ENCODE measurements at regions not wholly inside any gene's neighbourhood (a gene's known extent, or its start where the extent isn't known, plus 50 kb on each side); places are given as distances from the start of the nearest gene placed in this dataset.

GRCh38 chr18:51656249-51656648 is 458.8 kb upstream of the MEX3C start:
- H3K9me3 ChIP-seq = no peaks in the 10 kb centered on the region
- no peak for TF ChIP-seq POLR2A (IDR thresholded peaks at IDR 0.05)
- TF ChIP-seq CTCF (IDR thresholded peaks at IDR 0.05) = no peak
- 63 to 66% methylated on average over 12 of the region's 12 CpGs for WGBS, 2 donors
- no peak overlapping the region for H3K27ac ChIP-seq
- no peaks in the 10 kb centered on the region for H3K36me3 ChIP-seq (replicated peaks in 1 of 2; ENCODE audit: insufficient read depth in 1 of 2, low read depth in 2 of 2)
- intact Hi-C loops (cut with DNase I) = no loop called here
- ATAC-seq (no peak), DNase-seq (no peak)
- no peak overlapping the region for H3K4me3 ChIP-seq
- no peaks in the 10 kb centered on the region for H3K4me1 ChIP-seq
- no peaks in the 10 kb centered on the region for H3K27me3 ChIP-seq

GRCh38 chr18:51658436-51658835 is 461.0 kb upstream of the MEX3C start:
- Histone ChIP-seq H3K27me3 (no peaks in the 10 kb centered on the region), H3K27ac (no peak overlapping the region), H3K4me1 (no peaks in the 10 kb centered on the region), H3K4me3 (no peak overlapping the region), H3K36me3 (replicated peaks in 1 of 2; ENCODE audit: insufficient read depth in 1 of 2, low read depth in 2 of 2) (no peaks in the 10 kb centered on the region), H3K9me3 (no peaks in the 10 kb centered on the region)
- 5 to 16% methylated on average over 4 of the region's 4 CpGs for WGBS, 2 donors
- no peak for ATAC-seq
- no peak for TF ChIP-seq CTCF (IDR thresholded peaks at IDR 0.05)
- no peak for TF ChIP-seq POLR2A (IDR thresholded peaks at IDR 0.05)
- DNase-seq = no peak
- intact Hi-C loops (cut with DNase I) = no loop called here

- H3K27ac ChIP-seq = no peak overlapping the region
- no peaks in the 10 kb centered on the region for H3K9me3 ChIP-seq
- H3K27me3 ChIP-seq = no peaks in the 10 kb centered on the region
- H3K4me3 ChIP-seq = no peak overlapping the region
- TF ChIP-seq CTCF (IDR thresholded peaks at IDR 0.05) (no peak), POLR2A (IDR thresholded peaks at IDR 0.05) (no peak)
- intact Hi-C loops (cut with DNase I) = loop anchor here (10.0 kb wide), 1 partner anchor 625 kb away; no protein-coding TSS in a partner anchor
- no peaks in the 10 kb centered on the region for H3K4me1 ChIP-seq
- DNase-seq (no peak), ATAC-seq (no peak)
- whole genome bisulfite sequencing, 2 donors = 59 to 62% methylated on average over 2 to 3 of the region's 3 CpGs
- no peaks in the 10 kb centered on the region for H3K36me3 ChIP-seq (replicated peaks in 1 of 2; ENCODE audit: insufficient read depth in 1 of 2, low read depth in 2 of 2)
Observed at GRCh38 chr18:51659781-51660180, 462.3 kb upstream of the MEX3C start.

GRCh38 chr18:51660188-51660715 is 462.8 kb upstream of the MEX3C start:
- intact Hi-C loops (cut with DNase I) = loop anchor here (10.0 kb wide), 1 partner anchor 625 kb away; no protein-coding TSS in a partner anchor

More at GRCh38 chr18:51660188-51660715, 462.8 kb upstream of the MEX3C start:
- H3K4me3 ChIP-seq = no peak overlapping the region
- TF ChIP-seq POLR2A (IDR thresholded peaks at IDR 0.05) (no peak), CTCF (IDR thresholded peaks at IDR 0.05) (no peak)
- DNase-seq = no peak
- H3K27me3 ChIP-seq = no peaks in the 10 kb centered on the region
- 15 to 21% methylated on average over 2 of the region's 2 CpGs for WGBS, 2 donors
- no peak for ATAC-seq
- H3K27ac ChIP-seq = no peak overlapping the region
- no peaks in the 10 kb centered on the region for H3K9me3 ChIP-seq
- no peaks in the 10 kb centered on the region for H3K36me3 ChIP-seq (replicated peaks in 1 of 2; ENCODE audit: insufficient read depth in 1 of 2, low read depth in 2 of 2)
- no peaks in the 10 kb centered on the region for H3K4me1 ChIP-seq

Data from body of pancreas (tissue), 4 donors.